BE2C (cell line): ENCODE measurements at regions not wholly inside any gene's neighbourhood (a gene's known extent, or its start where the extent isn't known, plus 50 kb on each side); places are given as distances from the start of the nearest gene placed in this dataset.

Experiments used
- DNase-seq: peaks from one replicate; pipeline ENCODE4 v3.0.0-alpha.2; 2020
- H3K27me3 ChIP-seq: fragments of 250-450 bp; sonication (Bioruptor Pico); 2 replicates; pipeline ENCODE4 v1.5.1; 2020; ENCODE audit warnings: mild to moderate bottlenecking
- H3K36me3 ChIP-seq: fragments of 250-450 bp; sonication (Bioruptor Pico); 2 replicates; pipeline ENCODE4 v1.5.1; 2020; ENCODE audit warnings: mild to moderate bottlenecking
- H3K4me1 ChIP-seq: fragments of 250-450 bp; sonication (Bioruptor Pico); 2 replicates; pipeline ENCODE4 v1.5.1; 2020
- H3K4me3 ChIP-seq: 2 replicates; pipeline ENCODE4 v1.5.1; 2011; ENCODE audit warnings: low read depth, low read length
- H3K9me3 ChIP-seq: fragments of 250-450 bp; sonication (Bioruptor Pico); 2 replicates; pipeline ENCODE4 v1.5.1; 2020
- TF ChIP-seq, protein P1 (sequence below): IDR thresholded peaks from 2 replicates; pipeline ENCODE4 v1.5.1; 2012; ENCODE audit warnings: mild to moderate bottlenecking, low read depth, low read length

DNA sequence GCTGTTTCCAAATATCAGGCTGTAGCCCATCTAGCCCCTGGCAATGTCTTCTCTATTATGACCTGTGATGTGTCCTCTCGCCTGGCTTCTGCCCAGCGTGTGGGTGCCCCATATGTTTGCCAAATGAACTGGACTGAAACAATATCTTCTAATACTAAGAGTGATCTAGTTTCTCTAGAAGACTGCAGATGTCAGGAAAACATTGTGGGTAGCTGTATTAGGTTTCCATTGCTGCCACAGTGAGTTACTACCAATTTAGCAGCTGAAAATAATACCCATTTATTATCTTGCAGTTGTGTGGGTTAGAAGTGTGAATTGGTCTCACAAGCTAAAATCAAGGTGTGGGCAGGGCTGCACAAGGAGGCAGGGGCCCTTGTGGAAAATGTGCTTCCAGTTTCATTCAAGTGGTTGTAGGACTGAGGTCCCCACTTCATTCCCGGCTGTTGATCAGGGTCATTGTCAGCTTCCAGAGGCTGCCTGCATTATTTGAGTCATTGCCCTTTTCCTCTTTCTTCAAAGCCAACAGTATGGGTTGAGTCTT is 202.8 kb upstream of the BMPER start:
- DNase-seq, result no peak
- no peaks in the 10 kb centered on the region for H3K36me3 ChIP-seq
- TF ChIP-seq, protein P1, sequence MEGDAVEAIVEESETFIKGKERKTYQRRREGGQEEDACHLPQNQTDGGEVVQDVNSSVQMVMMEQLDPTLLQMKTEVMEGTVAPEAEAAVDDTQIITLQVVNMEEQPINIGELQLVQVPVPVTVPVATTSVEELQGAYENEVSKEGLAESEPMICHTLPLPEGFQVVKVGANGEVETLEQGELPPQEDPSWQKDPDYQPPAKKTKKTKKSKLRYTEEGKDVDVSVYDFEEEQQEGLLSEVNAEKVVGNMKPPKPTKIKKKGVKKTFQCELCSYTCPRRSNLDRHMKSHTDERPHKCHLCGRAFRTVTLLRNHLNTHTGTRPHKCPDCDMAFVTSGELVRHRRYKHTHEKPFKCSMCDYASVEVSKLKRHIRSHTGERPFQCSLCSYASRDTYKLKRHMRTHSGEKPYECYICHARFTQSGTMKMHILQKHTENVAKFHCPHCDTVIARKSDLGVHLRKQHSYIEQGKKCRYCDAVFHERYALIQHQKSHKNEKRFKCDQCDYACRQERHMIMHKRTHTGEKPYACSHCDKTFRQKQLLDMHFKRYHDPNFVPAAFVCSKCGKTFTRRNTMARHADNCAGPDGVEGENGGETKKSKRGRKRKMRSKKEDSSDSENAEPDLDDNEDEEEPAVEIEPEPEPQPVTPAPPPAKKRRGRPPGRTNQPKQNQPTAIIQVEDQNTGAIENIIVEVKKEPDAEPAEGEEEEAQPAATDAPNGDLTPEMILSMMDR, result no peak
- H3K4me3 ChIP-seq, result no peak overlapping the region
- H3K27me3 ChIP-seq, result no peaks in the 10 kb centered on the region
- H3K4me1 ChIP-seq, result no peaks in the 10 kb centered on the region
- no peaks in the 10 kb centered on the region for H3K9me3 ChIP-seq

DNA sequence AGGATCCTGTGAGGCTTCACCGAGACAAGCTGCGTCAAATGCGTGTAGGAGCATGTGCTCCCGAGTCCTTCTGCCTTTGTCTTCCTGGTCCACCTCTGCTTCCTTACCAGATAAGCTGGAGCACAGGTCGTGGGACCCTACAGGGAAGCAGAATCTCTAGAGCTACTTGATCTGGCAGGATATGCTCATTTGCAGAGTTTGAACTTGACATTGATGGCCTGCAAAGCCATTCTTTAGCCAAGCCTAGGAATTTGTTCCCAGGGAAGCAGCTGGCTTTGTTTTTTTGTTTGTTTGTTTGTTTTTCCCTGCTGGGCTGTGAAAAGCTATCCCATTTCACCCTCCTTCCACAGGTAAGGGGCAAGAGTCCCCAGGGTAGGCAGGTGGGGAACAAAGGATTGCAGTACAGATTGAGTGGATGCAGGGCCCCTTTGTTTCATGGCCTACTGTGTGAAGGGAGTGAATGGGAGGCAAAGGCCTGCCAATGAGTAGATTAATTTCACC is 200.0 kb upstream of the BMPER start:
- Histone ChIP-seq H3K4me3 (no peak overlapping the region), H3K36me3 (no peaks in the 10 kb centered on the region), H3K27me3 (no peaks in the 10 kb centered on the region; the same call in 1 of the 2 replicates), H3K4me1 (no peaks in the 10 kb centered on the region), H3K9me3 (no peaks in the 10 kb centered on the region)
- TF ChIP-seq, protein P1, result no peak
- no peak for DNase-seq

DNA sequence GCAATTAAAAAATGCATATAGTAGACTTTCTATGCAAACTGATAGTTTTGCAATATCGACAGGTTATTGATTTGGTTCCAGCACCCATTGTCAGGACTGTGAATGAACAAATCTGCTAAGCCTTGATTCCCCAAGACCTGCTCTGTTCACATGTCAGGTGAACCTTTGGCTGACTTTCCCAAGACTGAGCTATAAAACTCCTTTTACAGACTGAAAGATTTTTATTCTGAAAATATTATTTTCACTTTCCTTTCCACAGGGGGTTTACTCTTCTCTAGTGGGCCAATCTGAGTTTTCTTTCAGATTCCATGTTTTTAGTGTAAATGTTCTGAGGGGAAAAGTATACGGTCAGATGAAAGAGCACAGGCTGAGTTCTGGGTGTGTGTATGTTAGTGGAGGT is 199.2 kb upstream of the BMPER start:
- Histone ChIP-seq H3K4me3 (no peak overlapping the region), H3K36me3 (no peaks in the 10 kb centered on the region), H3K9me3 (no peaks in the 10 kb centered on the region)

DNA sequence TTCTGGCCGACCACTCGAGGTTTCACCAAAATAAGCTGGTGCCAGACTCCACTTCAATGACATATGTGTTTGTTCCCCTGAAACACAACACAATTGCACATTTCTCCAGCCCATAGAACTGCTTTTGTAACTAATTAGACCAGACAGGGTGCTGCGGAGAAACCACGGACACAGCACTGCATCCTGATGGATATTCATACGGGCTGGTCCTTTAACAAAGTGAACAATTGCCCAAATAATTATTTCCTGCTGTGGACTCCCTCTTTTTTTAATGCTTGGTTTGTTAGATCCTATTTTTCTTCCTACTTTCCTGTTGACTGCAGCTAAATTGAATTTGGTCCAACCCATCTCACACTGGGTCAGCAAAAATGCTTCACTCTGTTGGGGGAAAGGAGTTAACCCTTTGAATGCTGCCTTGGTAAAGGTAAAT is 198.6 kb upstream of the BMPER start:
- H3K4me3 ChIP-seq, result no peak overlapping the region
- H3K27me3 ChIP-seq, result no peaks in the 10 kb centered on the region; the same call in 1 of the 2 replicates
- H3K4me1 ChIP-seq, result peaks cover 5% of the 10 kb centered on the region
- no peaks in the 10 kb centered on the region for H3K9me3 ChIP-seq
- H3K36me3 ChIP-seq, result no peaks in the 10 kb centered on the region
- DNase-seq, result no peak
- TF ChIP-seq, protein P1, result no peak

More for the DNA sequence above, 199.2 kb upstream of the BMPER start:
- Histone ChIP-seq H3K27me3 (no peaks in the 10 kb centered on the region; the same call in 1 of the 2 replicates), H3K4me1 (no peaks in the 10 kb centered on the region)
- no peak for DNase-seq
- TF ChIP-seq, protein P1, result no peak

DNA sequence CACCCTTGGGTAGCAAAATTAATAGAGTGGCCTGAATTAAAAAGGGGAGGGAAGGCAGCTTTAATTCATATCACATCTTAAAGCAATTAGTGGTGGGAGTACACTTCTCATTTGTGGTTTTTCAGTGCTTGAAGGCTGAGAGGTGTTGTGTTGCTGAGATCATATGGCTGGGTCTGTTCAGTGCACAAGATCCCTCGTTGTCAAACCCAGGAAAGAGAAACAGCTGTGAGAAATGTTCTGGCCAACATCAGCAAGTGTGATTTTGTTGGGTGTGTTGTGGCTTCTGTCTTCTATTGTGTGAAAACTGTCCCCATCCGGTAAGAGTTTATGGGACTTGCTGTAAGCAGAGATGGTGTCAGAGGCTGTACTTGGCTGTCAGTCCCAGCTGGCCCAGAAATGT is 197.9 kb upstream of the BMPER start:
- H3K4me1 ChIP-seq, result peaks cover 5% of the 10 kb centered on the region
- TF ChIP-seq, protein P1, result no peak
- H3K9me3 ChIP-seq, result no peaks in the 10 kb centered on the region
- H3K36me3 ChIP-seq, result no peaks in the 10 kb centered on the region
- no peaks in the 10 kb centered on the region; the same call in 1 of the 2 replicates for H3K27me3 ChIP-seq
- no peak for DNase-seq
- no peak overlapping the region for H3K4me3 ChIP-seq

DNA sequence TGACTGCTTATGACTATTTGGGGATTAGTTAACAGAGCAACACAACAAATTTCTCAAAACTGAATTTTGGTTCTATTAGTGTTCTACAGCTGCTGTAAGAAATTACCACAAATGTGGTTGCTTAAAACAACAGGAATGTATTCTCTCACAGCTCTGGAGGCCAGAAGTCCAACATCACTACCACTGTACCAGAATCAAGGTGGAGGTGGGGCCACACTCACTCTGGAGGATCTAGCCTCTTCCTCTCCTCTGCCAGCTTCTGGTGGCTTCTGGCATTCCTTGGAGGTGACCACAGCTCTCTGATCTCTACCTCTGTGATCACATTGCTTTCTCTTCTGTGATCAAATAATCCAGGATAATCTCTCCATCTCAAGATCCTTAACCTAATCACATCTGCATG is 194.7 kb upstream of the BMPER start:
- Histone ChIP-seq H3K9me3 (no peaks in the 10 kb centered on the region), H3K36me3 (no peaks in the 10 kb centered on the region), H3K4me1 (peaks cover 5% of the 10 kb centered on the region), H3K27me3 (no peaks in the 10 kb centered on the region; the same call in 1 of the 2 replicates), H3K4me3 (no peak overlapping the region)
- TF ChIP-seq, protein P1, result no peak
- DNase-seq, result no peak
